Adipose tissue (tissue), 3 donors: ENCODE measurements at regions not wholly inside any gene's neighbourhood (a gene's known extent, or its start where the extent isn't known, plus 50 kb on each side); places are given as distances from the start of the nearest gene placed in this dataset.
A peak's percentile ranks its signal among the peaks of the same experiment; 100 is the strongest.
"Not testable (repeated sequence)": the region's sequence is repeated elsewhere in the genome, so short reads cannot be mapped to it uniquely, and the experiment has no call there.

Experiments used
- H3K27ac ChIP-seq: one replicate; pipeline ENCODE4 v1.5.1; 2013; ENCODE audit warnings: low read depth, low read length
- WGBS, 3 donors: extraction: QIAGEN DNeasy Blood & Tissue Kit; methylation state at CpG; one replicate each; pipeline ENCODE4 v1.1.7; 2013; 5-methylcytosine and 5-hydroxymethylcytosine counted together
- donor health status: healthy with polysubstance abuse.
- donor health status: Bipolar disorder and iron deficiency.
- donor health status: healthy.

DNA sequence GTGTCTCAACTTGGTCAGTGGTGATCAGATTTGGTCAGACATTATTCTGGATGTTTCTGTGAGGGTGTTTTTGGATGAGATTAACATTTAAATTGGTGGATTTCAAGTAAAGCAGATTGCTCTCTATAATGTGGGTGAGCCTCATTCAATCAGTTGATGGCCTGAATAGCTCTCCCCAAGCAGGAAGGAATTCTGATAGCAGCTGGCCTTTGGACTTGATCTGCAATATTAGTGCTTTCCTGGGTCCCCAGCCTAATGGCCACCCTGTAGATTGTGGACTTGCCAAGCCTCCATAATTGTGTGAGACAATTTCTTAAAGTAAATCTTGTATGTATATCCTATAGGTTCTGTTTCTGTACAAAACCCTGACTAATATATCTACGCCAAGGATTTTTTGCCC, 153.9 kb upstream of the TBL1XR1 start:
- WGBS, 3 donors: 96 to 100% (median 98%) methylated on average over 1 of the region's 1 CpG

DNA sequence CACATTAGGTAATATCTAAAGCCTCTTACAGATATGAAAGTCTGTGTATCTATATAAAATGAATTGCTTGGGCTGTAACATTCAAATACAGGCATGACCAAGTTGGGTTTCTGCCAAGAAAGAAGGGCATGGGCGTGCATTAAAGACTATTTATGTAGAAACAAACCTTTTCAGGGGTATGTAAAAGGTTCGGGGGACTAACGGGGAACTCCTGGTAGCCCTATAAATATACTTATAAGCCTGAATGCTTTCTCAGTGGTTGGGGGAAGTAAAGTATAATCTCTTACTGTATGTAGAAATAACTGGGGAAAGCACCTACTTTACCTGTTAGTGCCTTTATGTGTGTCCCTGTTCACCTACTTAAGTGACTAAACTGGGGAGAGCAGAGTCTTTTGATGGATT, 154.5 kb upstream of the TBL1XR1 start:
- no peak overlapping the region for H3K27ac ChIP-seq

More for the DNA sequence above, 153.9 kb upstream of the TBL1XR1 start:
- no peak overlapping the region for H3K27ac ChIP-seq

DNA sequence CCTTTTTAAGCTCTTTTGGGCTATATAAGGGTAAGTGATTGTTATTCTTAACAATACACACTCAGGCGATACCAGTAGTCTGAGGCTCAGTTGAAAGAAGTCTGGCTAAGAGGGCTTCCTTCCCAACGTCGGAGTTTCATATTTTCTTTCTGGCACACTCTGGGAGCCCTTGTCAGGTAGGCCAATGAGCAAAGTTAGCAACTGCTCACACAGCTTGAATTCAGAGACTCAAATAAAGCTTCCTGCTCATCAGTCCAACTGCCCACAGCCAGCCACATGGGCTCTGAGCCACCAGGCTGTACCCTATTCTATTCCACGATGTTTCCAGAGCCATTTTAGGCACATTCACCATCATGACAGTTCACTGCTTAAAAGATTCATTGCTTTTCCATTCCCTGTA, 155.1 kb upstream of the TBL1XR1 start:
- no peak overlapping the region for H3K27ac ChIP-seq
- WGBS, 3 donors: 88 to 89% (median 89%) methylated on average over 4 of the region's 4 CpGs

More for the DNA sequence above, 154.5 kb upstream of the TBL1XR1 start:
- WGBS, 3 donors: 81 to 87% (median 84%) methylated on average over 3 of the region's 3 CpGs

DNA sequence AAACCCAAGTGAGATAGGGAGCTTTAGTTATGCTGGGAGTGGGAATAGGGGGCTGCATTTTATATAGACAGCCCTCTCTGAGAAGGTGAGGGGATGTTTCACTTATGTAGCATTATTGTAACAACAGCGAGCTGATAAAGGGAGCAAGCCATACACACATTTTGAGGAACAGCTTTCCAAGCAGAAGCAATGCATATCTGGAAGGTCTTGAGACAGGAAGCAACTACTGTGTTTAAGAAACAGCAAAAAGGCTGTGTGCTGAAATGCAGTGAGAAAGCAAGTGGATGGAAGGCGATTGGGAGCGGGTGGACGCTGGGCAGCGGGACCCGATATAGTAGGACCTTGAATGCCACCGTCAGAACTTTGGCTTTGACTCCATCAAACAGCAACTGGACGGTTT, 155.9 kb upstream of the TBL1XR1 start:
- WGBS, 3 donors: 68 to 94% (median 84%) methylated on average over 8 of the region's 8 CpGs

GRCh38 chr3:177353879-177354278, 156.6 kb upstream of the TBL1XR1 start:
- WGBS, 3 donors: 95 to 98% (median 96%) methylated on average over 3 of the region's 3 CpGs
- H3K27ac ChIP-seq: not testable (repeated sequence)

More for the DNA sequence above, 155.9 kb upstream of the TBL1XR1 start:
- no peak overlapping the region for H3K27ac ChIP-seq

- H3K27ac ChIP-seq: no peak overlapping the region
- 67 to 94% (median 81%) methylated on average over 4 of the region's 4 CpGs for WGBS, 3 donors
These were observed 157.2 kb upstream of the TBL1XR1 start for GRCh38 chr3:177354466-177354865.

- H3K27ac ChIP-seq: no peak overlapping the region
- 91 to 95% (median 94%) methylated on average over 3 of the region's 3 CpGs for WGBS, 3 donors
These were observed 158.8 kb upstream of the TBL1XR1 start for GRCh38 chr3:177356113-177356512.

DNA sequence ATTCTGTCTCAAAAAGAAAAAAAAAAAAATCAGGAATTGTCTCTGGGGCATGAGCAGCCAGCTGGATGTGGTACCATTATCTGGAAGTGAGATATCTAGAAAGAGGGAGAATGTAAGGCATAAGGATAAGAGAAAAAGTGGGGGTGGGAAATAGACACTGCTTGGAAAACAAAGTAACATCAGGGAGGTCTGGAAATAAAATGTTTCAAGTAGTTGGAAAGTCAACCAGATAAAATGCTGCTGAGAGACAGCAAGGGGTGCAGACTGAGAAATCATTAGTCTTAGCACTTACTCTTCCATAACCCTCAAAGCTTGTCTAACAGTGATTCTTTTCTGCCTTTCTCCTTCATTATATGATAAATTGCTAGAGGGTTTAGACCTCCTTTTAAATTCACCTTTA, 159.7 kb upstream of the TBL1XR1 start:
- H3K27ac ChIP-seq: peak overlapping the region; percentile 48

- WGBS, 3 donors: 12 to 22% (median 18%) methylated on average over 5 of the region's 5 CpGs
- H3K27ac ChIP-seq: peak overlapping the region; percentile 48
These were observed 160.2 kb upstream of the TBL1XR1 start for GRCh38 chr3:177357352-177358090.

GRCh38 chr3:177358091-177358976, 161.1 kb upstream of the TBL1XR1 start:
- H3K27ac ChIP-seq: peak overlapping the region; percentile 58
- WGBS, 3 donors: 10 to 49% (median 14%) methylated on average over 15 of the region's 15 CpGs

- WGBS, 3 donors: 19 to 37% (median 34%) methylated on average over 31 of the region's 31 CpGs
- peak overlapping the region; percentile 58 for H3K27ac ChIP-seq
These were observed 161.8 kb upstream of the TBL1XR1 start for GRCh38 chr3:177358977-177359592.

- 1% methylated on average over 40 of the region's 40 CpGs for WGBS, 3 donors
- H3K27ac ChIP-seq: peak overlapping the region; percentile 58
These were observed 162.5 kb upstream of the TBL1XR1 start for GRCh38 chr3:177359593-177360357.

DNA sequence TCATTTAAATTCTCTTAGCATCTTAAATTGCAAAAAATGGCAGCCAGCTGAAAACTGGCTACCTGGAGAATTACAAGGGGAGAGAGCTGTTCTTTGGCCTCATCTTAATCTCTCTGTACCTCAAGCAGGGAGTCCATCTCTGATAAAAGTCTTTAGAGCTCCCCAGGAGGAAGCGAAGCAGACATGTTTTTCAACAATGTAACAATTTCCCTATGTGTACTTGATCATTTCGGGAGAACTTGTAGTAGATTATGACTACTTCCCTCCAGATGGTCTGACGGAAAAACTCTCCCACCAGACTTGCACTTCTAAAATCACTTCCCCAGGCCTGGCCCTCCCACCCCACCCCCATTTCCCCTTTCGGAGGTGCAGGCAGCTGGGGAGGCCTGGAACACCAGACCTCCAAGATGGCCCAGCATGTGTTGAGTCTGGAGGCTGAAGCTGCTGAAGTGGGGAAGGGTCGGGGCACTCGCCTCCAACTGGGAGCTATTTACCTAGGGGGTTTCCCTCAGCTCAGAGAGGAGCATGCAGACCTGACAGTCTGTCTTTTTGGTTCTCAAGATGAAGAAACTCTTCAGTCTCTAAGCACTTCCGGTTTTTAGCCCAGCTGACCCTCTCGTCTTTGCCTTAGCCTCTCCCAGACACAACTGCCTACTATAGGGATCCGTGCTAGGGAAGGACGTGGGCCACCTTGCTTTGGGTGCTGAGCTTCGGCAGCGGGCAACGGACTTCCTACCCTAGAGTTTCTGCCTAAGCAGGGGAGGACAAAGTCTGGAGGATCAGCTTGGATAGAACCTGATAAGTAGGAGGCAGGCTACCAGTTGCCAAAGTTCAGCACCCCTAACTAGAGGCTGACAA, 164.0 kb upstream of the TBL1XR1 start:
- WGBS, 3 donors: 54 to 83% (median 66%) methylated on average over 13 of the region's 13 CpGs
- no peak overlapping the region for H3K27ac ChIP-seq

DNA sequence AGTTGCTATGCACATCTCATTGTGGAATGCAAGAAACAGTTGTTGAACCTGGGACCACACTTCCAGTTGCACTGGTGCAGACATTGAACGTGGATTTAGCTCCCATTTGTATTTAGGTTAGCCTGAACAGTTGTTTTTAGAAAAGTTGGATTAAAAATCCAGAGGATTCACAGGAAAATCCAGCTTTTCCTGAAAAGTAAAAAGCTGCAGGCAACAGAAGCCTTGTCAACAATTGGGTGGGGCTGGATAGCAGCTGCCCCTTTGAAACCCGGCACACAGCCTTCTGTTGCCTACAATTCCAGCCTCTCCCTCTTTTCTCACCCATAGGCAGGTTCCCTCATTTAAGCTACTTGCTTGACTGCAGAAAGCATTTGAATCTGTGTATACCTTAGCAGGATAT, 165.3 kb upstream of the TBL1XR1 start:
- no peak overlapping the region for H3K27ac ChIP-seq
- WGBS, 3 donors: 65 to 79% (median 68%) methylated on average over 2 of the region's 2 CpGs

GRCh38 chr3:177364236-177364635, 167.0 kb upstream of the TBL1XR1 start:
- WGBS, 3 donors: 94 to 97% (median 96%) methylated on average over 4 of the region's 4 CpGs
- no peak overlapping the region for H3K27ac ChIP-seq

- 85 to 91% (median 88%) methylated on average over 3 of the region's 3 CpGs for WGBS, 3 donors
- H3K27ac ChIP-seq: not testable (repeated sequence)
These were observed 168.0 kb upstream of the TBL1XR1 start for GRCh38 chr3:177365294-177365693.

- 81 to 90% (median 81%) methylated on average over 8 of the region's 8 CpGs for WGBS, 3 donors
- no peak overlapping the region for H3K27ac ChIP-seq
These were observed 170.5 kb upstream of the TBL1XR1 start for GRCh38 chr3:177367788-177368187.
